H1 (cell line): ENCODE measurements at regions not wholly inside any gene's neighbourhood (a gene's known extent, or its start where the extent isn't known, plus 50 kb on each side); places are given as distances from the start of the nearest gene placed in this dataset.
A peak's percentile ranks its signal among the peaks of the same experiment; 100 is the strongest.

Experiments
- CTCF ChIA-PET: fragments of 300-600 bp; sonication (Branson Sonifier 250); formaldehyde crosslinking; loops from one replicate; lab custom pipeline; 2021; ENCODE audit not compliant: partially characterized antibody; lab: Charles Lee
- POLR2A ChIA-PET: fragments of 300-600 bp; sonication (Branson Sonifier 250); formaldehyde crosslinking; loops from one replicate; lab custom pipeline; 2021; ENCODE audit warnings: inconsistent platforms; ENCODE audit not compliant: partially characterized antibody; lab: Charles Lee
- DNase-seq, 2 experiments: peaks; one replicate each; pipeline versions ENCODE4 v3.0.0 to v3.0.0-alpha.2; 2010 to 2022; ENCODE audit warnings: low spot score in 2 of 2, low read depth in 1 of 2, mixed read lengths in 1 of 2
- FAIRE-seq: peaks from 2 replicates; lab custom pipeline; 2011; peaks lifted over from hg19 to GRCh38; lab: Jason Lieb, UNC
- H2AFZ ChIP-seq: 2 replicates; pipeline ENCODE4 v1.8.1; 2012; ENCODE audit warnings: low read length, inconsistent platforms
- H2AK5ac ChIP-seq: 2 replicates; pipeline ENCODE4 v1.6.1; 2013; ENCODE audit warnings: low read depth, low read length
- H2BK120ac ChIP-seq: replicated peaks from 2 replicates; pipeline ENCODE3; 2013; ENCODE audit warnings: low read depth, low read length, inconsistent platforms
- H2BK12ac ChIP-seq: 2 replicates; pipeline ENCODE4 v1.6.1; 2013; ENCODE audit warnings: low read depth, low read length
- H2BK15ac ChIP-seq: 2 replicates; pipeline ENCODE4 v1.6.1; 2013; ENCODE audit warnings: low read length
- H2BK20ac ChIP-seq: 2 replicates; pipeline ENCODE4 v1.6.1; 2013; ENCODE audit warnings: low read length
- H2BK5ac ChIP-seq: 2 replicates; pipeline ENCODE4 v1.6.1; 2013; ENCODE audit warnings: low read depth, low read length
- H3K14ac ChIP-seq: 2 replicates; pipeline ENCODE4 v1.6.1; 2013; ENCODE audit warnings: inconsistent platforms; ENCODE audit not compliant: insufficient read length
- H3K18ac ChIP-seq: 2 replicates; pipeline ENCODE4 v1.6.1; 2013; ENCODE audit warnings: low read length; ENCODE audit errors: extremely low read depth
- H3K23ac ChIP-seq: 2 replicates; pipeline ENCODE4 v1.6.1; 2013; ENCODE audit warnings: inconsistent platforms; ENCODE audit not compliant: insufficient read length
- H3K23me2 ChIP-seq: 2 replicates; pipeline ENCODE4 v1.6.1; 2013; ENCODE audit warnings: low read depth, low read length
- H3K27ac ChIP-seq: 2 replicates; pipeline ENCODE4 v1.6.1; 2011; ENCODE audit warnings: low read depth, low read length, inconsistent platforms
- H3K27me3 ChIP-seq, 4 experiments: replicated peaks in 1 of 4; 1 replicate in 1 of 4; 2 replicates in 3 of 4; pipeline versions ENCODE4 v1.6.1 to v1.8.1; 2011 to 2013; ENCODE audit warnings: low read length in 3 of 4, mild to moderate bottlenecking in 3 of 4, inconsistent platforms in 2 of 4, mixed read lengths in 2 of 4, moderate library complexity in 1 of 4; ENCODE audit not compliant: control insufficient read depth in 3 of 4, insufficient read depth in 3 of 4; ENCODE audit errors: extremely low read depth in 1 of 4
- H3K36me3 ChIP-seq, 4 experiments: 2 replicates each; pipeline versions ENCODE4 v1.6.1 to v1.8.1; 2011 to 2013; ENCODE audit warnings: mild to moderate bottlenecking in 4 of 4, low read length in 3 of 4, moderate library complexity in 2 of 4, control low read depth in 1 of 4, inconsistent platforms in 1 of 4; ENCODE audit not compliant: insufficient read depth in 4 of 4, control insufficient read depth in 2 of 4
- H3K4ac ChIP-seq: replicated peaks from 2 replicates; pipeline ENCODE3; 2013; ENCODE audit warnings: low read length, low read depth, mixed read lengths, inconsistent platforms; ENCODE audit not compliant: insufficient read length
- H3K4me1 ChIP-seq, 4 experiments: replicated peaks in 1 of 4; 1 replicate in 1 of 4; 2 replicates in 3 of 4; pipeline versions ENCODE4 v1.6.1 to v1.8.1; 2011 to 2013; ENCODE audit warnings: low read length in 3 of 4, inconsistent platforms in 2 of 4, mixed read lengths in 1 of 4; ENCODE audit not compliant: insufficient read depth in 4 of 4, control insufficient read depth in 3 of 4
- H3K4me2 ChIP-seq, 2 experiments: 2 replicates each; pipeline versions ENCODE4 v1.6.1 to v1.8.1; 2011 to 2013; ENCODE audit warnings: low read depth in 2 of 2, low read length in 2 of 2, control low read depth in 1 of 2, inconsistent platforms in 1 of 2, mild to moderate bottlenecking in 1 of 2; ENCODE audit not compliant: insufficient read depth in 1 of 2
- H3K4me3 ChIP-seq, 4 experiments: fragments of 200-600, 300-600 bp in 1 of 4; sonication (generic), shearing (Covaris generic), sonication (Bioruptor Twin) in 1 of 4; 2 replicates each; pipeline versions ENCODE4 v1.5.1 to v1.8.1; 2011 to 2016; ENCODE audit warnings: low read length in 4 of 4, low read depth in 3 of 4, control low read depth in 2 of 4, inconsistent platforms in 2 of 4, mild to moderate bottlenecking in 2 of 4, mixed read lengths in 1 of 4, moderate library complexity in 1 of 4; ENCODE audit not compliant: insufficient read depth in 2 of 4; ENCODE audit errors: extremely low read depth in 1 of 4
- H3K56ac ChIP-seq: replicated peaks from 2 replicates; pipeline ENCODE3; 2013; ENCODE audit warnings: low read depth, mild to moderate bottlenecking, mixed read lengths, low read length, inconsistent platforms; ENCODE audit not compliant: insufficient read length
- H3K79me1 ChIP-seq: 2 replicates; pipeline ENCODE4 v1.6.1; 2013; ENCODE audit warnings: low read depth, low read length, control low read depth
- H3K79me2 ChIP-seq, 2 experiments: 2 replicates each; pipeline versions ENCODE4 v1.6.1 to v1.8.1; 2012 to 2013; ENCODE audit warnings: low read length in 2 of 2, mild to moderate bottlenecking in 2 of 2, inconsistent platforms in 1 of 2; ENCODE audit not compliant: insufficient read depth in 2 of 2, control insufficient read depth in 1 of 2
- H3K9ac ChIP-seq, 4 experiments: replicated peaks in 1 of 4; 1 replicate in 1 of 4; 2 replicates in 3 of 4; pipeline versions ENCODE4 v1.6.1 to v1.8.1; 2011 to 2013; ENCODE audit warnings: low read depth in 3 of 4, low read length in 3 of 4, control low read depth in 2 of 4, mild to moderate bottlenecking in 2 of 4, moderate library complexity in 2 of 4, inconsistent platforms in 1 of 4; ENCODE audit errors: extremely low read depth in 1 of 4
- H3K9me3 ChIP-seq, 2 experiments: 2 replicates each; pipeline versions ENCODE4 v1.6.1 to v1.8.1; 2012 to 2013; ENCODE audit warnings: mild to moderate bottlenecking in 2 of 2, moderate library complexity in 2 of 2, control low read depth in 1 of 2, inconsistent platforms in 1 of 2, low read depth in 1 of 2, low read length in 1 of 2, mixed read lengths in 1 of 2; ENCODE audit not compliant: insufficient read depth in 2 of 2
- H4K20me1 ChIP-seq, 2 experiments: replicated peaks in 1 of 2; 2 replicates each; pipeline versions ENCODE3 to v1.8.1; 2011 to 2013; ENCODE audit warnings: inconsistent platforms in 2 of 2, low read length in 2 of 2, mild to moderate bottlenecking in 1 of 2; ENCODE audit not compliant: insufficient read depth in 2 of 2, control insufficient read depth in 1 of 2
- H4K5ac ChIP-seq: 2 replicates; pipeline ENCODE4 v1.6.1; 2013; ENCODE audit warnings: low read length, low read depth, mixed read lengths, inconsistent platforms; ENCODE audit not compliant: insufficient read length
- H4K8ac ChIP-seq: 2 replicates; pipeline ENCODE4 v1.8.0; 2013; ENCODE audit warnings: mild to moderate bottlenecking, moderate library complexity, low read length, inconsistent platforms; ENCODE audit not compliant: insufficient read depth; ENCODE audit errors: extremely low read depth
- H4K91ac ChIP-seq: replicated peaks from 2 replicates; pipeline ENCODE3; 2013; ENCODE audit warnings: low read length, mixed read lengths, inconsistent platforms; ENCODE audit not compliant: insufficient read length
- CTCF ChIP-seq, 3 experiments: IDR thresholded peaks; 1 replicate in 2 of 3; 2 replicates in 1 of 3; pipeline versions ENCODE4 v1.5.1 to v1.6.1; 2011; ENCODE audit warnings: low read length in 3 of 3, mild to moderate bottlenecking in 3 of 3, inconsistent platforms in 2 of 3, low read depth in 1 of 3, moderate library complexity in 1 of 3; ENCODE audit not compliant: insufficient read depth in 1 of 3; ENCODE audit errors: control extremely low read depth in 1 of 3
- NANOG ChIP-seq: IDR thresholded peaks from 2 replicates; pipeline ENCODE4 v1.6.1; 2011; ENCODE audit warnings: low read length, low read depth, mild to moderate bottlenecking, inconsistent platforms; ENCODE audit not compliant: insufficient read depth, poor library complexity, severe bottlenecking
- RAD21 ChIP-seq, 2 experiments: IDR thresholded peaks in 1 of 2; conservative IDR thresholded peaks in 1 of 2; 2 replicates each; pipeline ENCODE4 v1.6.1; 2011; ENCODE audit warnings: low read depth in 2 of 2, low read length in 2 of 2, improper control_type of control experiment in 1 of 2, inconsistent platforms in 1 of 2, mild to moderate bottlenecking in 1 of 2, moderate library complexity in 1 of 2
- WGBS, 2 experiments: shearing (Covaris generic) in 1 of 2; methylation state at CpG; one replicate each; pipeline versions ENCODE4 v1.1.6 to v1.1.7; 2013 to 2015; ENCODE audit warnings: low lambda C conversion rate in 2 of 2, mixed read lengths in 2 of 2, inconsistent platforms in 1 of 2, low coverage in 1 of 2, missing lambda C conversion rate in 1 of 2; ENCODE audit not compliant: insufficient replicate concordance in 2 of 2, insufficient coverage in 1 of 2, insufficient read length in 1 of 2; ENCODE audit errors: extremely low coverage in 1 of 2, missing lambda C conversion rate in 1 of 2; 5-methylcytosine and 5-hydroxymethylcytosine counted together

DNA sequence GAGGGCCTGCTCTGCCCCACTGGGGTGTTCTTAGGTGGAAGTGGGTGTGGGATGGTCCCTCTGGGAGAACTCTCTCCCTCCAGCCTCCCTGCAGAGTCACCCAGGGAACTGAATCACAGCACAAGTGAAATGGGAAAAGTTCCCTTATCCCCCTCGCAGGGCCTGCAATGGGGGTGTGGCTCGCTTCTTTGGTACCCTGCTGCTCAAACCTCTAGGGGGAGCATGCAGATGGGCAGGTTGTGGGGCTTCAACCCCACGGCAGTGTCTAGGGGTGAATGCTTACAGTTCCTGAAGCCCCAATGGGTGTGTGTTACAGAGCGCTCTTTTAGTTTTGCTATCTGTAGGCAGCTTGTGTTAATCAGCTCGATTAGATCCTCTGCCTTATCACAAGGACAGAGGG lies 59.0 kb upstream of the TINAGL1 start:
- H3K56ac ChIP-seq: no peak overlapping the region
- 77% methylated on average over 5 of the region's 5 CpGs; no CpG with 5 or more reads in 1 of the 2 experiments for WGBS, 2 experiments
- no peaks in the 10 kb centered on the region for H3K79me1 ChIP-seq
- no peak overlapping the region for H4K91ac ChIP-seq
- H4K20me1 ChIP-seq: no peaks in the 10 kb centered on the region
- H2BK15ac ChIP-seq: no peak overlapping the region
- no peak for FAIRE-seq
- H3K4me2 ChIP-seq: no peak overlapping the region
- no peaks in the 10 kb centered on the region for H3K36me3 ChIP-seq
- CTCF ChIA-PET: interaction anchor here (0.6 to 3.3 kb wide), 8 partner anchors 9 to 348 kb away, joined by 3 to 7 read pairs (median 4); no protein-coding TSS in a partner anchor
- H3K18ac ChIP-seq: no peak overlapping the region; the same call in 1 of the 2 replicates
- H3K23ac ChIP-seq: no peak overlapping the region
- no peak overlapping the region; the same call in 1 of the 2 replicates for H2BK12ac ChIP-seq
- H2BK120ac ChIP-seq: no peak overlapping the region
- H2BK5ac ChIP-seq: no peak overlapping the region
- no peak overlapping the region for H2AK5ac ChIP-seq
- no peaks in the 10 kb centered on the region; a peak in 1 of 7 replicates for H3K27me3 ChIP-seq
- no peak overlapping the region for H4K5ac ChIP-seq
- POLR2A ChIA-PET: no interaction called here
- H2BK20ac ChIP-seq: no peak overlapping the region
- no peaks in the 10 kb centered on the region for H3K79me2 ChIP-seq
- H3K14ac ChIP-seq: no peak overlapping the region
- no peak overlapping the region for H3K4me3 ChIP-seq
- TF ChIP-seq NANOG (no peak), RAD21 (IDR thresholded peaks at IDR 0.05 in 1 of 2, conservative IDR thresholded peaks at IDR 0.05 in 1 of 2; ENCODE audit: low read depth in 2 of 2, low read length in 2 of 2) (peak in 1 of 2 experiments; percentile 12; a peak in 1 of 4 replicates), CTCF (IDR thresholded peaks at IDR 0.05; ENCODE audit: control extremely low read depth in 1 of 3, insufficient read depth in 1 of 3, low read depth in 1 of 3, low read length in 3 of 3) (peak; percentile 32 to 43 (median 42))
- TF ChIP-seq, all 59 proteins: peak for 2
- H3K4me1 ChIP-seq: no peaks in the 10 kb centered on the region
- 0 out of 2 replicates have a peak overlapping the region, but pooled peaks have one; percentile 89 for H2AFZ ChIP-seq
- no peak overlapping the region for H3K9ac ChIP-seq
- H3K27ac ChIP-seq: no peak overlapping the region
- no peaks in the 10 kb centered on the region for H3K9me3 ChIP-seq
- no peak overlapping the region for H3K4ac ChIP-seq
- peak overlapping the region; percentile 45; the same call in 1 of the 2 replicates for H4K8ac ChIP-seq
- no peak for DNase-seq
- H3K23me2 ChIP-seq: no peaks in the 10 kb centered on the region
